DOHH2 (cell line): ENCODE measurements at regions not wholly inside any gene's neighbourhood (a gene's known extent, or its start where the extent isn't known, plus 50 kb on each side); places are given as distances from the start of the nearest gene placed in this dataset.
"Not testable (repeated sequence)": the region's sequence is repeated elsewhere in the genome, so short reads cannot be mapped to it uniquely, and the experiment has no call there.

Source experiments
- H3F3A ChIP-seq: fragments of 200-600 bp; sonication (generic), shearing (Covaris generic); 2 replicates; pipeline ENCODE4 v1.6.0; 2016; ENCODE audit warnings: antibody characterized with exemption, mild to moderate bottlenecking; ENCODE audit not compliant: control insufficient read depth, insufficient read depth
- H3K27ac ChIP-seq: fragments of 200-600 bp; sonication (generic); 2 replicates; pipeline ENCODE4 v1.5.1; 2014; ENCODE audit warnings: low read depth, mild to moderate bottlenecking, low read length, moderate library complexity
- H3K27me3 ChIP-seq: fragments of 200-600 bp; sonication (generic); 2 replicates; pipeline ENCODE4 v1.6.1; 2014; ENCODE audit warnings: mild to moderate bottlenecking, low read length, mixed read lengths; ENCODE audit not compliant: control insufficient read depth
- H3K36me3 ChIP-seq: fragments of 200-600 bp; sonication (generic); 2 replicates; pipeline ENCODE4 v1.6.1; 2014; ENCODE audit warnings: mild to moderate bottlenecking, low read length, moderate library complexity, mixed read lengths; ENCODE audit not compliant: control insufficient read depth
- H3K4me1 ChIP-seq: fragments of 200-600 bp; sonication (generic); 2 replicates; pipeline ENCODE4 v1.6.1; 2014; ENCODE audit warnings: mild to moderate bottlenecking, low read length, mixed read lengths; ENCODE audit not compliant: control insufficient read depth
- H3K4me2 ChIP-seq: fragments of 200-600 bp; sonication (generic); 2 replicates; pipeline ENCODE4 v1.6.0; 2014; ENCODE audit warnings: mild to moderate bottlenecking, low read length, moderate library complexity
- H3K4me3 ChIP-seq: fragments of 200-600 bp; sonication (generic); 2 replicates; pipeline ENCODE4 v1.5.1; 2014; ENCODE audit warnings: mild to moderate bottlenecking, low read length, mixed read lengths
- H3K79me2 ChIP-seq: fragments of 200-600 bp; sonication (generic); 2 replicates; pipeline ENCODE4 v1.6.1; 2014; ENCODE audit warnings: mild to moderate bottlenecking, low read length, mixed read lengths; ENCODE audit not compliant: control insufficient read depth
- H3K9me2 ChIP-seq: fragments of 200-600 bp; sonication (generic); replicated peaks from 2 replicates; pipeline ENCODE4 v1.6.1; 2014; ENCODE audit warnings: mild to moderate bottlenecking, low read length, mixed read lengths; ENCODE audit not compliant: control insufficient read depth
- H3K9me3 ChIP-seq: fragments of 200-600 bp; sonication (generic); 2 replicates; pipeline ENCODE4 v1.6.1; 2014; ENCODE audit warnings: antibody characterized with exemption, low read length, mixed read lengths; ENCODE audit not compliant: control insufficient read depth, insufficient read depth
- H4K20me1 ChIP-seq: fragments of 200-600 bp; sonication (generic); 2 replicates; pipeline ENCODE4 v1.6.0; 2014; ENCODE audit warnings: low read depth, mild to moderate bottlenecking, antibody characterized with exemption, low read length, moderate library complexity; ENCODE audit not compliant: control insufficient read depth, insufficient read depth
- CTCF ChIP-seq: fragments of 200-600 bp; sonication (generic); IDR thresholded peaks from one replicate; pipeline ENCODE4 v1.5.1; 2014; ENCODE audit warnings: antibody characterized with exemption, mild to moderate bottlenecking, low read depth, low read length; ENCODE audit not compliant: poor library complexity, severe bottlenecking
- EZH2phosphoT487 ChIP-seq: fragments of 200-600 bp; sonication (generic); IDR thresholded peaks from 2 replicates; pipeline ENCODE4 v1.6.1; 2017; ENCODE audit warnings: borderline replicate concordance, mild to moderate bottlenecking, antibody characterized with exemption, low read length, moderate library complexity, mixed read lengths

GRCh38 chr2:195548198-195548940, 108.7 kb upstream of the SLC39A10 start:
- Histone ChIP-seq H3K79me2 (no peaks in the 10 kb centered on the region), H3K27ac (no peak overlapping the region), H3K36me3 (no peaks in the 10 kb centered on the region), H3K27me3 (no peaks in the 10 kb centered on the region), H3F3A (no peaks in the 10 kb centered on the region), H3K4me3 (no peak overlapping the region), H3K4me1 (no peaks in the 10 kb centered on the region; the same call in 1 of the 2 replicates), H3K9me3 (no peaks in the 10 kb centered on the region; the same call in 1 of the 2 replicates), H3K9me2 (no peaks in the 10 kb centered on the region), H3K4me2 (no peak overlapping the region), H4K20me1 (no peaks in the 10 kb centered on the region)
- TF ChIP-seq EZH2phosphoT487, result no peak
- TF ChIP-seq CTCF, result no peak

GRCh38 chr2:195547268-195547840, 109.7 kb upstream of the SLC39A10 start:
- H3K36me3 ChIP-seq, H3K9me2 ChIP-seq, H3K27me3 ChIP-seq, H3K79me2 ChIP-seq, H4K20me1 ChIP-seq, H3K27ac ChIP-seq, H3K9me3 ChIP-seq, H3K4me2 ChIP-seq, H3K4me3 ChIP-seq, H3K4me1 ChIP-seq, H3F3A ChIP-seq: not testable (repeated sequence)

- Histone ChIP-seq H3K4me3 (no peak overlapping the region), H3K9me2 (no peaks in the 10 kb centered on the region), H3K27me3 (no peaks in the 10 kb centered on the region), H4K20me1 (no peaks in the 10 kb centered on the region), H3K79me2 (no peaks in the 10 kb centered on the region), H3K36me3 (no peaks in the 10 kb centered on the region), H3K27ac (no peak overlapping the region), H3K9me3 (no peaks in the 10 kb centered on the region; the same call in 1 of the 2 replicates), H3K4me1 (no peaks in the 10 kb centered on the region; the same call in 1 of the 2 replicates), H3K4me2 (no peak overlapping the region), H3F3A (no peaks in the 10 kb centered on the region)
- TF ChIP-seq EZH2phosphoT487, result no peak
- TF ChIP-seq CTCF, result no peak
These were observed 111.2 kb upstream of the SLC39A10 start for GRCh38 chr2:195545811-195546210.
